K562 (cell line): ENCODE measurements at regions not wholly inside any gene's neighbourhood (a gene's known extent, or its start where the extent isn't known, plus 50 kb on each side); places are given as distances from the start of the nearest gene placed in this dataset.

Source experiments
- BHLHE40 ChIP-seq: IDR thresholded peaks from 2 replicates; pipeline ENCODE4 v1.6.1; 2011; ENCODE audit warnings: low read length, improper control_type of control experiment
- EP300 ChIP-seq: IDR thresholded peaks from 2 replicates; pipeline ENCODE4 v1.6.1; 2012; ENCODE audit warnings: low read length, improper control_type of control experiment
- HDAC2 ChIP-seq: fragments of 450-650 bp; IDR thresholded peaks from 2 replicates; pipeline ENCODE4 v1.6.1; 2016; ENCODE audit warnings: mild to moderate bottlenecking
- LARP7 ChIP-seq: fragments of 450-650 bp; IDR thresholded peaks from 2 replicates; pipeline ENCODE4 v1.6.1; 2016
- POLR2A ChIP-seq: fragments of 450-650 bp; conservative IDR thresholded peaks from 2 replicates; pipeline ENCODE4 v1.6.1; 2016
- POLR2AphosphoS5 ChIP-seq: IDR thresholded peaks from 2 replicates; pipeline ENCODE4 v1.6.1; 2011; ENCODE audit warnings: mild to moderate bottlenecking, low read depth, low read length, moderate library complexity; ENCODE audit not compliant: control insufficient read depth, insufficient read depth
- RFX5 ChIP-seq: IDR thresholded peaks from 2 replicates; pipeline ENCODE4 v1.6.1; 2011; ENCODE audit warnings: low read depth, mild to moderate bottlenecking, improper control_type of control experiment, low read length
- SNRNP70 ChIP-seq: fragments of 200-400 bp; formaldehyde crosslinking; optimal IDR thresholded peaks from 2 replicates; pipeline ENCODE3; 2017; ENCODE audit warnings: low read depth, low read length
- SP1 ChIP-seq: sonication (generic); formaldehyde crosslinking; IDR thresholded peaks from 2 replicates; pipeline ENCODE4 v1.8.1; 2022; ENCODE audit warnings: mild to moderate bottlenecking, missing genetic modification reagents
- ZBED1 ChIP-seq: IDR thresholded peaks from 2 replicates; pipeline ENCODE4 v1.6.1; 2014
- TF ChIP-seq, protein P1 (sequence below): sonication (generic); formaldehyde crosslinking; IDR thresholded peaks from 2 replicates; pipeline ENCODE4 v1.8.0; 2023; ENCODE audit warnings: mild to moderate bottlenecking, missing genetic modification reagents
- TF ChIP-seq, protein P2 (sequence below), 2 experiments: fragments of 450-650 bp; formaldehyde crosslinking in 1 of 2; IDR thresholded peaks; 2 replicates each; pipeline versions ENCODE4 v1.4.0 to v1.6.1; 2014 to 2020; ENCODE audit warnings: mild to moderate bottlenecking in 2 of 2, borderline replicate concordance in 1 of 2, low read depth in 1 of 2
- TF ChIP-seq, protein P3 (sequence below), 3 experiments: IDR thresholded peaks in 2 of 3; conservative IDR thresholded peaks in 1 of 3; 2 replicates each; pipeline ENCODE4 v1.5.1; 2011 to 2012; ENCODE audit warnings: low read length in 3 of 3, mild to moderate bottlenecking in 3 of 3, control low read depth in 2 of 3, improper control_type of control experiment in 1 of 3, inconsistent platforms in 1 of 3, low read depth in 1 of 3, mixed read lengths in 1 of 3, moderate library complexity in 1 of 3; ENCODE audit not compliant: insufficient read depth in 2 of 3
- TF ChIP-seq, protein P4 (sequence below): fragments of 200-400 bp; formaldehyde crosslinking; IDR thresholded peaks from 2 replicates; pipeline ENCODE4 v1.6.1; 2017; ENCODE audit warnings: mild to moderate bottlenecking, low read depth, low read length, moderate library complexity

DNA sequence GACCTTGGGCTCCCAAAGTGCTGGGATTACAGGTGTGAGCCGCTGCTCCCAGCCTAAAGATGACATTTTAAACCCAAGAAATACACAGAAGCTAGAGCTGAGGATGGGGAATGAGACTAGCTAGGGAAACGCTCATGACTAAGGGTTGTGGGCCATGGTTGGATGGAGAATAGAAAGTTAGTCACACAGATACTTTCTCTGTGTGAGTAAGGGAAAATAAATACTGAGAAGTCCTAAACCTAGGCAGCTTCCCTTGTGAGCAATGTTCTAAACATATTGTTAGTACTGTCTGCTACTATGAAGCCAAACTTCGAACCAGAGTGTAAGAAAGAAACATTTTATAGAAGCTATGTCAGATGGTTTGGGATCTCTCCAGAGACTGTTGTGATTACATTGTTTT lies 304.8 kb upstream of the STAC start:
- TF ChIP-seq POLR2AphosphoS5 (no peak), SP1 (no peak), RFX5 (no peak), EP300 (no peak), HDAC2 (no peak), SNRNP70 (no peak), POLR2A (no peak), LARP7 (no peak), BHLHE40 (no peak), ZBED1 (no peak)
- TF ChIP-seq, protein P1, sequence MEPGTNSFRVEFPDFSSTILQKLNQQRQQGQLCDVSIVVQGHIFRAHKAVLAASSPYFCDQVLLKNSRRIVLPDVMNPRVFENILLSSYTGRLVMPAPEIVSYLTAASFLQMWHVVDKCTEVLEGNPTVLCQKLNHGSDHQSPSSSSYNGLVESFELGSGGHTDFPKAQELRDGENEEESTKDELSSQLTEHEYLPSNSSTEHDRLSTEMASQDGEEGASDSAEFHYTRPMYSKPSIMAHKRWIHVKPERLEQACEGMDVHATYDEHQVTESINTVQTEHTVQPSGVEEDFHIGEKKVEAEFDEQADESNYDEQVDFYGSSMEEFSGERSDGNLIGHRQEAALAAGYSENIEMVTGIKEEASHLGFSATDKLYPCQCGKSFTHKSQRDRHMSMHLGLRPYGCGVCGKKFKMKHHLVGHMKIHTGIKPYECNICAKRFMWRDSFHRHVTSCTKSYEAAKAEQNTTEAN (CRISPR knock-in tag), result no peak
- TF ChIP-seq, protein P2, sequence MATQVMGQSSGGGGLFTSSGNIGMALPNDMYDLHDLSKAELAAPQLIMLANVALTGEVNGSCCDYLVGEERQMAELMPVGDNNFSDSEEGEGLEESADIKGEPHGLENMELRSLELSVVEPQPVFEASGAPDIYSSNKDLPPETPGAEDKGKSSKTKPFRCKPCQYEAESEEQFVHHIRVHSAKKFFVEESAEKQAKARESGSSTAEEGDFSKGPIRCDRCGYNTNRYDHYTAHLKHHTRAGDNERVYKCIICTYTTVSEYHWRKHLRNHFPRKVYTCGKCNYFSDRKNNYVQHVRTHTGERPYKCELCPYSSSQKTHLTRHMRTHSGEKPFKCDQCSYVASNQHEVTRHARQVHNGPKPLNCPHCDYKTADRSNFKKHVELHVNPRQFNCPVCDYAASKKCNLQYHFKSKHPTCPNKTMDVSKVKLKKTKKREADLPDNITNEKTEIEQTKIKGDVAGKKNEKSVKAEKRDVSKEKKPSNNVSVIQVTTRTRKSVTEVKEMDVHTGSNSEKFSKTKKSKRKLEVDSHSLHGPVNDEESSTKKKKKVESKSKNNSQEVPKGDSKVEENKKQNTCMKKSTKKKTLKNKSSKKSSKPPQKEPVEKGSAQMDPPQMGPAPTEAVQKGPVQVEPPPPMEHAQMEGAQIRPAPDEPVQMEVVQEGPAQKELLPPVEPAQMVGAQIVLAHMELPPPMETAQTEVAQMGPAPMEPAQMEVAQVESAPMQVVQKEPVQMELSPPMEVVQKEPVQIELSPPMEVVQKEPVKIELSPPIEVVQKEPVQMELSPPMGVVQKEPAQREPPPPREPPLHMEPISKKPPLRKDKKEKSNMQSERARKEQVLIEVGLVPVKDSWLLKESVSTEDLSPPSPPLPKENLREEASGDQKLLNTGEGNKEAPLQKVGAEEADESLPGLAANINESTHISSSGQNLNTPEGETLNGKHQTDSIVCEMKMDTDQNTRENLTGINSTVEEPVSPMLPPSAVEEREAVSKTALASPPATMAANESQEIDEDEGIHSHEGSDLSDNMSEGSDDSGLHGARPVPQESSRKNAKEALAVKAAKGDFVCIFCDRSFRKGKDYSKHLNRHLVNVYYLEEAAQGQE (IDR thresholded peaks at IDR 0.05; ENCODE audit: borderline replicate concordance), result no peak
- TF ChIP-seq, protein P2 (CRISPR knock-in tag; IDR thresholded peaks at IDR 0.05; ENCODE audit: low read depth), result no peak
- TF ChIP-seq, protein P3, sequence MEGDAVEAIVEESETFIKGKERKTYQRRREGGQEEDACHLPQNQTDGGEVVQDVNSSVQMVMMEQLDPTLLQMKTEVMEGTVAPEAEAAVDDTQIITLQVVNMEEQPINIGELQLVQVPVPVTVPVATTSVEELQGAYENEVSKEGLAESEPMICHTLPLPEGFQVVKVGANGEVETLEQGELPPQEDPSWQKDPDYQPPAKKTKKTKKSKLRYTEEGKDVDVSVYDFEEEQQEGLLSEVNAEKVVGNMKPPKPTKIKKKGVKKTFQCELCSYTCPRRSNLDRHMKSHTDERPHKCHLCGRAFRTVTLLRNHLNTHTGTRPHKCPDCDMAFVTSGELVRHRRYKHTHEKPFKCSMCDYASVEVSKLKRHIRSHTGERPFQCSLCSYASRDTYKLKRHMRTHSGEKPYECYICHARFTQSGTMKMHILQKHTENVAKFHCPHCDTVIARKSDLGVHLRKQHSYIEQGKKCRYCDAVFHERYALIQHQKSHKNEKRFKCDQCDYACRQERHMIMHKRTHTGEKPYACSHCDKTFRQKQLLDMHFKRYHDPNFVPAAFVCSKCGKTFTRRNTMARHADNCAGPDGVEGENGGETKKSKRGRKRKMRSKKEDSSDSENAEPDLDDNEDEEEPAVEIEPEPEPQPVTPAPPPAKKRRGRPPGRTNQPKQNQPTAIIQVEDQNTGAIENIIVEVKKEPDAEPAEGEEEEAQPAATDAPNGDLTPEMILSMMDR (IDR thresholded peaks at IDR 0.05 in 2 of 3, conservative IDR thresholded peaks at IDR 0.05 in 1 of 3; ENCODE audit: insufficient read depth in 2 of 3, low read depth in 1 of 3, low read length in 3 of 3), result no peak
- TF ChIP-seq, protein P4, sequence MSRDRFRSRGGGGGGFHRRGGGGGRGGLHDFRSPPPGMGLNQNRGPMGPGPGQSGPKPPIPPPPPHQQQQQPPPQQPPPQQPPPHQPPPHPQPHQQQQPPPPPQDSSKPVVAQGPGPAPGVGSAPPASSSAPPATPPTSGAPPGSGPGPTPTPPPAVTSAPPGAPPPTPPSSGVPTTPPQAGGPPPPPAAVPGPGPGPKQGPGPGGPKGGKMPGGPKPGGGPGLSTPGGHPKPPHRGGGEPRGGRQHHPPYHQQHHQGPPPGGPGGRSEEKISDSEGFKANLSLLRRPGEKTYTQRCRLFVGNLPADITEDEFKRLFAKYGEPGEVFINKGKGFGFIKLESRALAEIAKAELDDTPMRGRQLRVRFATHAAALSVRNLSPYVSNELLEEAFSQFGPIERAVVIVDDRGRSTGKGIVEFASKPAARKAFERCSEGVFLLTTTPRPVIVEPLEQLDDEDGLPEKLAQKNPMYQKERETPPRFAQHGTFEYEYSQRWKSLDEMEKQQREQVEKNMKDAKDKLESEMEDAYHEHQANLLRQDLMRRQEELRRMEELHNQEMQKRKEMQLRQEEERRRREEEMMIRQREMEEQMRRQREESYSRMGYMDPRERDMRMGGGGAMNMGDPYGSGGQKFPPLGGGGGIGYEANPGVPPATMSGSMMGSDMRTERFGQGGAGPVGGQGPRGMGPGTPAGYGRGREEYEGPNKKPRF, result no peak
